ENCODE measurements at regions not wholly inside any gene's neighbourhood (a gene's known extent, or its start where the extent isn't known, plus 50 kb on each side); places are given as distances from the start of the nearest gene placed in this dataset.

DNA sequence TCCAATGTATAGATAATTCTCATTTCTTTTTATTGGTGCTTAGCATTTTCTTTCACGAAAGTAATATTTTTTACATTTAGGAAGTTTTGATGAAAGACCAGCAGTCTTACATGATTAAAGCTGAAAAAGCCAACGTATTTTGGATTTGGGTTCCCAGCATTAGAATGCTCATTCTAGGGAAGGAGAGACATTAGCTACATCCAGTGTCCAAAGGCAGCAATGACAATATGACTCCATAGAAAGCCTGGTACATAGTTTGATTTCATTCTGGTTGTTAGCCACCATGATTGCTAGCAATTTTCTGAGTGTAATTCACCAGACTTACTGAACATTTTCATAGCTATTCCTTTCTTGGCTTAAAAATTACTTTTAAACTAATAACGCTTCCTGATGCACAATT is 1397.5 kb downstream of the PCDH7 start:
- TF ChIP-seq POLR2A (IDR thresholded peaks at IDR 0.05; ENCODE audit: low read depth, low read length) (no peak), POLR2AphosphoS5 (IDR thresholded peaks at IDR 0.05; ENCODE audit: low read depth, low read length) (no peak), TAF1 (IDR thresholded peaks at IDR 0.05; ENCODE audit: borderline replicate concordance, low read depth, low read length) (no peak)
